ENCODE measurements at regions not wholly inside any gene's neighbourhood (a gene's known extent, or its start where the extent isn't known, plus 50 kb on each side); places are given as distances from the start of the nearest gene placed in this dataset.

GRCh38 chr2:117562654-117563053 is 251.8 kb upstream of the DDX18 start:
- CTCF ChIA-PET (ENCODE audit: partially characterized antibody) = no interaction called here
- Histone ChIP-seq H3K9me3 (ENCODE audit: insufficient read depth in 2 of 2, low read depth in 1 of 2, low read length in 1 of 2) (0 out of 4 replicates have a peak, but pooled peaks cover 0 to 4% of the 10 kb centered on the region in 2 experiments), H3K18ac (ENCODE audit: extremely low read depth, low read length) (no peak overlapping the region), H2AFZ (ENCODE audit: low read length) (no peak overlapping the region), H2BK12ac (ENCODE audit: low read depth, low read length) (no peak overlapping the region), H3K4me3 (ENCODE audit: extremely low read depth in 1 of 4, insufficient read depth in 2 of 4, low read depth in 3 of 4, low read length in 4 of 4) (no peak overlapping the region), H3K36me3 (ENCODE audit: control insufficient read depth in 2 of 4, insufficient read depth in 4 of 4, low read length in 3 of 4) (no peaks in the 10 kb centered on the region; a peak in 1 of 8 replicates), H3K23me2 (ENCODE audit: low read depth, low read length) (no peaks in the 10 kb centered on the region; the same call in 1 of the 2 replicates), H2BK120ac (replicated peaks; ENCODE audit: low read depth, low read length) (no peak overlapping the region), H3K23ac (ENCODE audit: insufficient read length) (no peak overlapping the region), H3K56ac (replicated peaks; ENCODE audit: insufficient read length, low read depth, low read length) (no peak overlapping the region), H3K4me2 (ENCODE audit: insufficient read depth in 1 of 2, low read depth in 2 of 2, low read length in 2 of 2) (no peak overlapping the region), H3K79me2 (ENCODE audit: control insufficient read depth in 1 of 2, insufficient read depth in 2 of 2, low read length in 2 of 2) (no peaks in the 10 kb centered on the region), H2BK15ac (ENCODE audit: low read length) (no peak overlapping the region), H4K5ac (ENCODE audit: insufficient read length, low read depth, low read length) (no peak overlapping the region), H3K14ac (ENCODE audit: insufficient read length) (no peak overlapping the region), H4K8ac (ENCODE audit: extremely low read depth, insufficient read depth, low read length) (no peak overlapping the region), H3K9ac (replicated peaks in 1 of 4; ENCODE audit: extremely low read depth in 1 of 4, low read depth in 3 of 4, low read length in 3 of 4) (no peak overlapping the region), H3K27ac (ENCODE audit: low read depth, low read length) (no peak overlapping the region), H2BK20ac (ENCODE audit: low read length) (no peak overlapping the region), H3K4ac (replicated peaks; ENCODE audit: insufficient read length, low read depth, low read length) (no peak overlapping the region), H3K27me3 (replicated peaks in 1 of 4; ENCODE audit: control insufficient read depth in 3 of 4, extremely low read depth in 1 of 4, insufficient read depth in 3 of 4, low read length in 3 of 4) (no peaks in the 10 kb centered on the region), H2AK5ac (ENCODE audit: low read depth, low read length) (no peak overlapping the region), H4K20me1 (replicated peaks in 1 of 2; ENCODE audit: control insufficient read depth in 1 of 2, insufficient read depth in 2 of 2, low read length in 2 of 2) (no peaks in the 10 kb centered on the region), H2BK5ac (ENCODE audit: low read depth, low read length) (no peak overlapping the region), H4K91ac (replicated peaks; ENCODE audit: insufficient read length, low read length) (no peak overlapping the region), H3K4me1 (replicated peaks in 1 of 4; ENCODE audit: control insufficient read depth in 3 of 4, insufficient read depth in 4 of 4, low read length in 3 of 4) (no peaks in the 10 kb centered on the region), H3K79me1 (ENCODE audit: low read depth, low read length) (no peaks in the 10 kb centered on the region)
- DNase-seq (ENCODE audit: low read depth in 1 of 2, low spot score in 2 of 2) (no peak), FAIRE-seq (no peak)
- WGBS, 2 experiments (ENCODE audit: extremely low coverage in 1 of 2, insufficient coverage in 1 of 2, insufficient read length in 1 of 2, insufficient replicate concordance in 2 of 2, low coverage in 1 of 2, low lambda C conversion rate in 2 of 2, missing lambda C conversion rate in 1 of 2) = 93% methylated on average over 3 of the region's 3 CpGs; no CpG with 5 or more reads in 1 of the 2 experiments
- POLR2A ChIA-PET (ENCODE audit: partially characterized antibody) = no interaction called here
- no peak for TF ChIP-seq CHD1 (IDR thresholded peaks at IDR 0.05; ENCODE audit: low read depth, low read length)
- TF ChIP-seq E2F6 (IDR thresholded peaks at IDR 0.05) = no peak
- no peak for TF ChIP-seq POU5F1 (IDR thresholded peaks at IDR 0.05; ENCODE audit: low read depth, low read length)
- TF ChIP-seq USF2 (IDR thresholded peaks at IDR 0.05; ENCODE audit: low read length) = no peak
- TF ChIP-seq TEAD4 (IDR thresholded peaks at IDR 0.05; ENCODE audit: low read depth, low read length) = no peak
